HT1080 (cell line): ENCODE measurements at regions not wholly inside any gene's neighbourhood (a gene's known extent, or its start where the extent isn't known, plus 50 kb on each side); places are given as distances from the start of the nearest gene placed in this dataset.
"Not testable (repeated sequence)": the region's sequence is repeated elsewhere in the genome, so short reads cannot be mapped to it uniquely, and the experiment has no call there.

Experiments used
- DNase-seq: peaks from one replicate; pipeline ENCODE4 v3.0.0-alpha.2; 2015; ENCODE audit warnings: low read depth

GRCh38 chr1:30164693-30165092 is 558.7 kb downstream of the MATN1 start:
- no peak for DNase-seq

GRCh38 chr1:30162565-30162964 is 560.8 kb downstream of the MATN1 start:
- no peak for DNase-seq

- no peak for DNase-seq
Observed at GRCh38 chr1:30161953-30162352, 561.4 kb downstream of the MATN1 start.

- DNase-seq = no peak
Observed at GRCh38 chr1:30160999-30161689, 562.2 kb downstream of the MATN1 start.

GRCh38 chr1:30159015-30159414 is 564.4 kb downstream of the MATN1 start:
- DNase-seq = no peak

GRCh38 chr1:30155698-30156097 is 567.7 kb downstream of the MATN1 start:
- DNase-seq = not testable (repeated sequence)

- not testable (repeated sequence) for DNase-seq
Observed at GRCh38 chr1:30155253-30155652, 568.1 kb downstream of the MATN1 start.

- no peak for DNase-seq
Observed at GRCh38 chr1:30153743-30154449, 569.5 kb downstream of the MATN1 start.

GRCh38 chr1:30151826-30152225 is 571.6 kb downstream of the MATN1 start:
- DNase-seq = no peak

GRCh38 chr1:30151119-30151518 is 572.3 kb downstream of the MATN1 start:
- DNase-seq = no peak

GRCh38 chr1:30149226-30149625 is 574.2 kb downstream of the MATN1 start:
- DNase-seq = no peak

- no peak for DNase-seq
Observed at GRCh38 chr1:30148676-30149075, 574.7 kb downstream of the MATN1 start.

- DNase-seq = no peak
Observed at GRCh38 chr1:30147188-30147587, 576.2 kb downstream of the MATN1 start.

- DNase-seq = no peak
Observed at GRCh38 chr1:30146448-30146847, 576.9 kb downstream of the MATN1 start.

GRCh38 chr1:30145723-30146303 is 577.6 kb downstream of the MATN1 start:
- no peak for DNase-seq

GRCh38 chr1:30144831-30145230 is 578.6 kb downstream of the MATN1 start:
- DNase-seq = no peak

GRCh38 chr1:30143517-30143916 is 579.9 kb downstream of the MATN1 start:
- no peak for DNase-seq

- no peak for DNase-seq
Observed at GRCh38 chr1:30140566-30140965, 582.8 kb downstream of the MATN1 start.

GRCh38 chr1:30138891-30139290 is 584.5 kb downstream of the MATN1 start:
- no peak for DNase-seq

- no peak for DNase-seq
Observed at GRCh38 chr1:30137001-30137400, 586.4 kb downstream of the MATN1 start.

- no peak for DNase-seq
Observed at GRCh38 chr1:30135698-30136097, 587.7 kb downstream of the MATN1 start.

- no peak for DNase-seq
Observed at GRCh38 chr1:30134466-30135217, 588.7 kb downstream of the MATN1 start.
